SK-N-SH treated with all-trans-retinoic acid at 6 μM for 48 hours (cell line): ENCODE measurements at regions not wholly inside any gene's neighbourhood (a gene's known extent, or its start where the extent isn't known, plus 50 kb on each side); places are given as distances from the start of the nearest gene placed in this dataset.

Experiments used
- ATAC-seq: fragments of 200-7000 bp; cut with Tn5 transposase; 3 replicates; pipeline ENCODE4 v1.9.1; 2020; ENCODE audit warnings: mild to moderate bottlenecking, moderate library complexity
- ARNTL ChIP-seq: fragments of 450-650 bp; formaldehyde crosslinking; IDR thresholded peaks from 2 replicates; pipeline ENCODE4 v1.5.0; 2020; ENCODE audit warnings: low read depth, mild to moderate bottlenecking, moderate library complexity, borderline replicate concordance
- BACH2 ChIP-seq: fragments of 250-450 bp; sonication (Bioruptor Pico); IDR thresholded peaks from 2 replicates; pipeline ENCODE4 v1.9.0; 2021; ENCODE audit warnings: mild to moderate bottlenecking, borderline replicate concordance
- CREB5 ChIP-seq: fragments of 250-450 bp; sonication (Bioruptor Pico); IDR thresholded peaks from 2 replicates; pipeline ENCODE4 v1.5.1; 2020; ENCODE audit warnings: low read depth, mild to moderate bottlenecking, moderate library complexity
- CSDC2 ChIP-seq: fragments of 250-450 bp; sonication (Bioruptor Pico); IDR thresholded peaks from 2 replicates; pipeline ENCODE4 v1.5.0; 2020; ENCODE audit warnings: mild to moderate bottlenecking, moderate library complexity
- CSRNP3 ChIP-seq: fragments of 250-450 bp; sonication (Bioruptor Pico); IDR thresholded peaks from 2 replicates; pipeline ENCODE4 v1.5.1; 2021; ENCODE audit warnings: mild to moderate bottlenecking, moderate library complexity
- ESRRG ChIP-seq: fragments of 250-450 bp; sonication (Bioruptor Pico); IDR thresholded peaks from 2 replicates; pipeline ENCODE4 v1.6.1; 2021; ENCODE audit warnings: mild to moderate bottlenecking
- GLIS3 ChIP-seq: fragments of 250-450 bp; sonication (Bioruptor Pico); IDR thresholded peaks from 2 replicates; pipeline ENCODE4 v1.5.0; 2020; ENCODE audit warnings: mild to moderate bottlenecking, moderate library complexity
- ISL1 ChIP-seq: fragments of 250-450 bp; sonication (Bioruptor Pico); IDR thresholded peaks from 2 replicates; pipeline ENCODE4 v2.1.2; 2022; ENCODE audit warnings: mild to moderate bottlenecking, moderate library complexity
- OSR1 ChIP-seq: fragments of 250-450 bp; sonication (Bioruptor Pico); IDR thresholded peaks from 2 replicates; pipeline ENCODE4 v1.8.0; 2022; ENCODE audit warnings: moderate library complexity, mild to moderate bottlenecking, inconsistent platforms
- PATZ1 ChIP-seq: fragments of 250-450 bp; sonication (Bioruptor Pico); IDR thresholded peaks from 2 replicates; pipeline ENCODE4 v1.8.0; 2020; ENCODE audit warnings: mild to moderate bottlenecking, moderate library complexity, borderline replicate concordance
- PPARA ChIP-seq: fragments of 250-450 bp; sonication (Bioruptor Pico); IDR thresholded peaks from 2 replicates; pipeline ENCODE4 v1.5.0; 2020; ENCODE audit warnings: mild to moderate bottlenecking, borderline replicate concordance
- RARB ChIP-seq: fragments of 250-450 bp; sonication (Bioruptor Pico); IDR thresholded peaks from 2 replicates; pipeline ENCODE4 v1.8.0; 2021; ENCODE audit warnings: mild to moderate bottlenecking, moderate library complexity
- SNAI2 ChIP-seq: fragments of 250-450 bp; sonication (Bioruptor Pico); IDR thresholded peaks from 2 replicates; pipeline ENCODE4 v1.5.0; 2020; ENCODE audit warnings: mild to moderate bottlenecking, moderate library complexity
- TCF4 ChIP-seq: fragments of 250-450 bp; sonication (Bioruptor Pico); IDR thresholded peaks from 2 replicates; pipeline ENCODE4 v1.8.0; 2021; ENCODE audit warnings: mild to moderate bottlenecking, moderate library complexity, borderline replicate concordance
- TOX ChIP-seq: fragments of 250-450 bp; sonication (Bioruptor Pico); IDR thresholded peaks from 2 replicates; pipeline ENCODE4 v1.8.0; 2021; ENCODE audit warnings: mild to moderate bottlenecking, moderate library complexity, borderline replicate concordance
- TSHZ2 ChIP-seq: fragments of 250-450 bp; sonication (Bioruptor Pico); IDR thresholded peaks from 2 replicates; pipeline ENCODE4 v1.5.0; 2020; ENCODE audit warnings: mild to moderate bottlenecking, moderate library complexity
- ZC3H10 ChIP-seq: fragments of 250-450 bp; sonication (Bioruptor Pico); IDR thresholded peaks from 2 replicates; pipeline ENCODE4 v1.5.1; 2021; ENCODE audit warnings: mild to moderate bottlenecking, moderate library complexity
- ZFP3 ChIP-seq: fragments of 250-450 bp; sonication (Bioruptor Pico); IDR thresholded peaks from 2 replicates; pipeline ENCODE4 v1.5.0; 2020; ENCODE audit warnings: mild to moderate bottlenecking, moderate library complexity
- ZFP30 ChIP-seq: fragments of 450-650 bp; formaldehyde crosslinking; IDR thresholded peaks from 2 replicates; pipeline ENCODE4 v1.5.0; 2022; ENCODE audit warnings: mild to moderate bottlenecking, moderate library complexity
- ZNF565 ChIP-seq: fragments of 450-650 bp; formaldehyde crosslinking; conservative IDR thresholded peaks from 2 replicates; pipeline ENCODE4 v1.5.0; 2020; ENCODE audit warnings: low read depth, mild to moderate bottlenecking, moderate library complexity
- ZNF70 ChIP-seq: fragments of 450-650 bp; formaldehyde crosslinking; IDR thresholded peaks from 2 replicates; pipeline ENCODE4 v1.5.0; 2020; ENCODE audit warnings: mild to moderate bottlenecking, moderate library complexity
- ZNF8 ChIP-seq: fragments of 450-650 bp; formaldehyde crosslinking; IDR thresholded peaks from 2 replicates; pipeline ENCODE4 v1.5.0; 2020; ENCODE audit warnings: mild to moderate bottlenecking, moderate library complexity

GRCh38 chr2:155692856-155693255 lies 639.7 kb downstream of the NR4A2 start (continued):
- TF ChIP-seq CREB5 (CRISPR knock-in tag) = no peak
- no peak for TF ChIP-seq RARB
- no peak for TF ChIP-seq ESRRG (CRISPR knock-in tag)
- no peak for TF ChIP-seq ZNF8 (CRISPR knock-in tag)
- no peak for TF ChIP-seq ISL1
- TF ChIP-seq GLIS3 (CRISPR knock-in tag) = no peak
- TF ChIP-seq, all 23 proteins: peak for 0

- no peak for TF ChIP-seq ISL1
- TF ChIP-seq BACH2 (CRISPR knock-in tag) = no peak
- no peak for TF ChIP-seq ZNF565
- TF ChIP-seq ZFP30 (CRISPR knock-in tag) = no peak
- no peak for TF ChIP-seq GLIS3 (CRISPR knock-in tag)
- TF ChIP-seq SNAI2 (CRISPR knock-in tag) = no peak
- TF ChIP-seq TOX = no peak
- no peak for TF ChIP-seq ZNF8 (CRISPR knock-in tag)
- TF ChIP-seq ZNF70 (CRISPR knock-in tag) = no peak
- no peak for TF ChIP-seq CSRNP3 (CRISPR knock-in tag)
- TF ChIP-seq TCF4 (CRISPR knock-in tag) = no peak
- no peak for TF ChIP-seq ARNTL (CRISPR knock-in tag)
- TF ChIP-seq PATZ1 (CRISPR knock-in tag) = no peak
- no peak for TF ChIP-seq ZC3H10 (CRISPR knock-in tag)
- no peak for TF ChIP-seq TSHZ2 (CRISPR knock-in tag)
- no peak for ATAC-seq
These were observed 640.4 kb downstream of the NR4A2 start for GRCh38 chr2:155692106-155692505.

- ATAC-seq = no peak
- no peak for TF ChIP-seq ZFP30 (CRISPR knock-in tag)
- no peak for TF ChIP-seq CSRNP3 (CRISPR knock-in tag)
- no peak for TF ChIP-seq OSR1 (CRISPR knock-in tag)
- TF ChIP-seq PATZ1 (CRISPR knock-in tag) = no peak
- TF ChIP-seq ZC3H10 (CRISPR knock-in tag) = no peak
- TF ChIP-seq ARNTL (CRISPR knock-in tag) = no peak
- TF ChIP-seq GLIS3 (CRISPR knock-in tag) = no peak
- TF ChIP-seq ZNF70 (CRISPR knock-in tag) = no peak
- TF ChIP-seq ZFP3 (CRISPR knock-in tag) = no peak
- no peak for TF ChIP-seq SNAI2 (CRISPR knock-in tag)
- no peak for TF ChIP-seq BACH2 (CRISPR knock-in tag)
- TF ChIP-seq PPARA (CRISPR knock-in tag) = no peak
- no peak for TF ChIP-seq ISL1
- no peak for TF ChIP-seq TSHZ2 (CRISPR knock-in tag)
- no peak for TF ChIP-seq TCF4 (CRISPR knock-in tag)
- TF ChIP-seq ZNF565 = no peak
- TF ChIP-seq CSDC2 (CRISPR knock-in tag) = no peak
- no peak for TF ChIP-seq RARB
- no peak for TF ChIP-seq TOX
These were observed 641.7 kb downstream of the NR4A2 start for GRCh38 chr2:155690785-155691184.
